Thyroid gland (tissue), 4 donors: ENCODE measurements at regions not wholly inside any gene's neighbourhood (a gene's known extent, or its start where the extent isn't known, plus 50 kb on each side); places are given as distances from the start of the nearest gene placed in this dataset.
A peak's percentile ranks its signal among the peaks of the same experiment; 100 is the strongest.

Experiments used
- DNase-seq, 2 donors: peaks; one replicate each; pipeline ENCODE4 v3.0.0-alpha.2; 2019
- H3K27ac ChIP-seq, 3 donors: fragments of 200-600 bp; sonication (generic); 1 replicate in 2 of 3; 2 replicates in 1 of 3; pipeline ENCODE4 v1.5.1; 2016 to 2019; ENCODE audit warnings: mild to moderate bottlenecking in 1 of 3, moderate library complexity in 1 of 3
- H3K27me3 ChIP-seq: fragments of 200-600 bp; sonication (generic); one replicate; pipeline ENCODE4 v1.5.1; 2019
- H3K36me3 ChIP-seq, 2 donors: fragments of 200-600 bp; sonication (generic); one replicate each; pipeline ENCODE4 v1.5.1; 2016 to 2019
- H3K4me1 ChIP-seq, 2 donors: fragments of 200-600 bp; sonication (generic); one replicate each; pipeline ENCODE4 v1.5.1; 2017 to 2019
- H3K4me3 ChIP-seq, 3 donors: fragments of 200-600 bp; sonication (generic); replicated peaks in 1 of 3; 1 replicate in 2 of 3; 2 replicates in 1 of 3; pipeline ENCODE4 v1.5.1; 2016; ENCODE audit warnings: mild to moderate bottlenecking in 1 of 3
- H3K9me3 ChIP-seq: fragments of 200-600 bp; sonication (generic); one replicate; pipeline ENCODE4 v1.5.1; 2017
- POLR2A ChIP-seq, 2 donors: fragments of 450-650 bp; IDR thresholded peaks; one replicate each; pipeline ENCODE4 v1.6.1; 2017; ENCODE audit warnings: antibody characterized with exemption in 2 of 2, mild to moderate bottlenecking in 2 of 2, moderate library complexity in 1 of 2
- WGBS, 2 donors: methylation state at CpG; one replicate each; pipeline ENCODE4 v1.1.5; 2017; 5-methylcytosine and 5-hydroxymethylcytosine counted together
- intact Hi-C: fragments of 100-400 bp; cut with DNase I; formaldehyde crosslinking; loops from one replicate; pipeline ENCODE4 v1.15.1; 2023
- TF ChIP-seq, protein P1 (sequence below), 6 experiments: fragments of 200-600 bp in 3 of 6; fragments of 450-650 bp in 3 of 6; sonication (generic) in 3 of 6; IDR thresholded peaks; one replicate each; pipeline ENCODE4 v1.5.1; 2016 to 2019; ENCODE audit warnings: antibody characterized with exemption in 6 of 6, mild to moderate bottlenecking in 2 of 6, inconsistent platforms in 1 of 6, moderate library complexity in 1 of 6

DNA sequence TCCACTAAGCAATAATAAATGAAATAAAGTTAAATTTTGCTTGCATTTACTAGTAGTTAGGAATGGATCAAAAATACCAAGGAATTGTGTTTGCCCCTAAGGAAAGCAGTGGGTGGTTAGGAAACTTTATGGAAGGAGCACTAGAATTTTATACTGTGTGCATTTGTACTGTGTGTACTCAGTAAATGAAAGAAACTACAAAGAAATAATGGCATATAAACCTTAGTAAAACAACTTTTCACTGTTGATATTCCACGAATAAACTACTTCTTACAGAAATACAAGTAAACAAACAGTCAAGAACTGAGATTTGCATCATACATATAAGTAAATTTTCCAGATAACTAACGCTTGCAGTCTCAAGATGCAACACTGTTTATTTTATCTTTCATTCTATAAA lies 103.7 kb upstream of the PARP8 start:
- H3K4me3 ChIP-seq: no peak overlapping the region
- H3K27me3 ChIP-seq: no peaks in the 10 kb centered on the region
- 73 to 82% methylated on average over 2 of the region's 2 CpGs for WGBS, 2 donors
- DNase-seq: no peak
- intact Hi-C loops: no loop called here
- H3K4me1 ChIP-seq: peaks cover 0 to 5% of the 10 kb centered on the region in 2 donors
- H3K36me3 ChIP-seq: no peaks in the 10 kb centered on the region
- TF ChIP-seq, protein P1, sequence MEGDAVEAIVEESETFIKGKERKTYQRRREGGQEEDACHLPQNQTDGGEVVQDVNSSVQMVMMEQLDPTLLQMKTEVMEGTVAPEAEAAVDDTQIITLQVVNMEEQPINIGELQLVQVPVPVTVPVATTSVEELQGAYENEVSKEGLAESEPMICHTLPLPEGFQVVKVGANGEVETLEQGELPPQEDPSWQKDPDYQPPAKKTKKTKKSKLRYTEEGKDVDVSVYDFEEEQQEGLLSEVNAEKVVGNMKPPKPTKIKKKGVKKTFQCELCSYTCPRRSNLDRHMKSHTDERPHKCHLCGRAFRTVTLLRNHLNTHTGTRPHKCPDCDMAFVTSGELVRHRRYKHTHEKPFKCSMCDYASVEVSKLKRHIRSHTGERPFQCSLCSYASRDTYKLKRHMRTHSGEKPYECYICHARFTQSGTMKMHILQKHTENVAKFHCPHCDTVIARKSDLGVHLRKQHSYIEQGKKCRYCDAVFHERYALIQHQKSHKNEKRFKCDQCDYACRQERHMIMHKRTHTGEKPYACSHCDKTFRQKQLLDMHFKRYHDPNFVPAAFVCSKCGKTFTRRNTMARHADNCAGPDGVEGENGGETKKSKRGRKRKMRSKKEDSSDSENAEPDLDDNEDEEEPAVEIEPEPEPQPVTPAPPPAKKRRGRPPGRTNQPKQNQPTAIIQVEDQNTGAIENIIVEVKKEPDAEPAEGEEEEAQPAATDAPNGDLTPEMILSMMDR (IDR thresholded peaks at IDR 0.05): no peak
- no peak for TF ChIP-seq POLR2A (IDR thresholded peaks at IDR 0.05)
- no peaks in the 10 kb centered on the region for H3K9me3 ChIP-seq
- no peak overlapping the region for H3K27ac ChIP-seq

DNA sequence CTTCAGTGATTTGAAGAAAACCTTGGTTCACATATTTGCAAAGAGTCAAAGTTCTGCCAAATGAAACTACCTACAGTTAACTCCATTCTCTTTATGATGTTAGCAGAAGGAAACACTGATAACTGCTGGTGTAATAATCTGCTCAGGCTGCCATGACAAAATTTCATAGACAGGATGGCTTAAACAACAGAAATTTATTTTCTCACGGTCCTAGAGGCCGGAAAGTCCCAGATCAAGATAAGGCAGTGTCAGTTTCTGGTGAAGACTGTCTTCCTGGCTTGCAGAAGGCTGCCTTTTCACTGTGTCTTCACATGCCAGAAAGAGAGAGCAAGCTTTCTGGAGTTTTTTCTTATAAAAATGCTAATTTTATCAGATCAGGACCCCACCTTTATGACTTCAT lies 102.4 kb upstream of the PARP8 start:
- Histone ChIP-seq H3K27me3 (no peaks in the 10 kb centered on the region), H3K36me3 (no peaks in the 10 kb centered on the region), H3K4me3 (no peak overlapping the region), H3K27ac (no peak overlapping the region), H3K9me3 (no peaks in the 10 kb centered on the region), H3K4me1 (peaks cover 0 to 5% of the 10 kb centered on the region in 2 donors)
- no peak for DNase-seq
- intact Hi-C loops: no loop called here
- 40 to 59% methylated on average over 2 of the region's 2 CpGs for WGBS, 2 donors
- no peak for TF ChIP-seq POLR2A (IDR thresholded peaks at IDR 0.05)
- TF ChIP-seq, protein P1 (IDR thresholded peaks at IDR 0.05): no peak

DNA sequence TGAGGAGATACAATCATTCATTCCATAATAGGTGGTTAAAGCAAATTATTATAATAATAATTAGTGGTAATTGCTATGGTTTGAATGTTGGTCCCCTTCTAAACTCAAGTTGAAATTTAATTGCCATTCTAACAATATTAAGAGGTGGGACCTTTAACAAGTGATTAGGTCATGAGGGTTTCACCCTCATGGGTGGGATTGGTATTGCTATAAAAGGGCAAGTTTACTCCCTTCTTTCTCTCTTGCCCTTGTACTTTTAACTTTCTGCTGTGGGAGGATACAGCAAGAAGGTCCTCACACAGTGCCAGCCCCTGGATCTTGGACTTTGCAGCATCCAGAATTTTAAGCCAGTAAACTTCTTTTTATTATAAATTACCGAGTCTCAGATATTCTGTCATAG lies 101.9 kb upstream of the PARP8 start:
- Histone ChIP-seq H3K4me1 (peaks cover 0 to 5% of the 10 kb centered on the region in 2 donors), H3K27me3 (no peaks in the 10 kb centered on the region), H3K9me3 (no peaks in the 10 kb centered on the region), H3K36me3 (no peaks in the 10 kb centered on the region), H3K27ac (no peak overlapping the region), H3K4me3 (no peak overlapping the region)
- no peak for DNase-seq
- WGBS, 2 donors: 84 to 93% methylated on average over 1 of the region's 1 CpG
- TF ChIP-seq POLR2A (IDR thresholded peaks at IDR 0.05): no peak
- TF ChIP-seq, protein P1 (IDR thresholded peaks at IDR 0.05): no peak
- intact Hi-C loops: no loop called here

DNA sequence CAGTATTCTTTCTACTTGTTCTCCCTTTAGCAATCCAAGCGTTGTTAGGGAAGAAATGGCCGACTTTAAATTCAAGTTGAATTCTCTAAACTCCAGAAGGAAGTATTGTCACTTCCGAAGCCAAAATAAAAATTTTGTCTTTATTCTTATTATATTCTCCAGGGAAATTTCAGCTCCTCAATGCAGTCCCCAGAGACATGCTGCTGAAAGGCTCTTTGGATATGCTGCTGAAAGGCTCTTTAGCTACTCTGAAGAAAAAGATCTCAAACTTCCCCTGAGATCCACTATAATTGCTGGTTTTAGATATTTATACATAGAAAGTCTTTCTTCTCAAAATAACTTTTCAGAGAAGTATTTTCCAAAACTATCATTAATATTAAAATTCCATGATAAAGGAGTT lies 92.3 kb upstream of the PARP8 start:
- peaks cover 9 to 19% of the 10 kb centered on the region in 2 donors for H3K4me1 ChIP-seq
- no peaks in the 10 kb centered on the region for H3K9me3 ChIP-seq
- no peak for DNase-seq
- H3K36me3 ChIP-seq: no peaks in the 10 kb centered on the region
- no peak overlapping the region for H3K4me3 ChIP-seq
- H3K27me3 ChIP-seq: no peaks in the 10 kb centered on the region
- WGBS, 2 donors: 57 to 76% methylated on average over 3 of the region's 3 CpGs
- intact Hi-C loops: no loop called here
- peak overlapping the region in 1 of 3 donors; percentile 8 for H3K27ac ChIP-seq
- TF ChIP-seq, protein P1 (IDR thresholded peaks at IDR 0.05): no peak
- no peak for TF ChIP-seq POLR2A (IDR thresholded peaks at IDR 0.05)

DNA sequence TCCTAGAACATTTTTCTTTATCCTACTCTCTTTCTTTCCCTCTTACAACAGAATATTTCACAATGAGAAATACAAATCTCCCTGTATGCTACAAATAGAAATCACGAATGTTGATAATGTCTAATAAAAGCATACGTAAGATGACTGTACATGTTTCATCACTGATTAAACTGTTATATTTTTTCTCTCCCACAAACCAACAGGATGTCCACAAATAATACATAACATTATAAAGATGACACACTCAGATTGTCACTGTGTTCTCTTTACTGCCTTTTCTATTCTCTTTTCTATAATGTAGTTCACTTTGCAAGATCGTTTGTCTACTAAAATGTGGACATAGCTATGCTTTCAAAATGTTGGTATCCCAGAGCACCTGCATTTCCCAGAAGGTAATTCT lies 90.7 kb upstream of the PARP8 start:
- WGBS, 2 donors: 61 to 70% methylated on average over 3 of the region's 3 CpGs

More for the DNA sequence above, 90.7 kb upstream of the PARP8 start:
- Histone ChIP-seq H3K27ac (peak overlapping the region in 2 of 3 donors; percentile 2 to 29), H3K9me3 (no peaks in the 10 kb centered on the region), H3K4me3 (no peak overlapping the region), H3K27me3 (no peaks in the 10 kb centered on the region), H3K4me1 (peaks cover 9 to 19% of the 10 kb centered on the region in 2 donors), H3K36me3 (no peaks in the 10 kb centered on the region)
- DNase-seq: no peak
- TF ChIP-seq, protein P1 (IDR thresholded peaks at IDR 0.05): no peak
- TF ChIP-seq POLR2A (IDR thresholded peaks at IDR 0.05): no peak
- intact Hi-C loops: no loop called here
